ENCODE measurements at regions not wholly inside any gene's neighbourhood (a gene's known extent, or its start where the extent isn't known, plus 50 kb on each side); places are given as distances from the start of the nearest gene placed in this dataset.

- TF ChIP-seq CBX5 (IDR thresholded peaks at IDR 0.05; ENCODE audit: low read depth, low read length) (no peak), ASH2L (IDR thresholded peaks at IDR 0.05; ENCODE audit: low read length) (no peak)
Measured at GRCh38 chr5:52655163-52655562, 132.6 kb upstream of the ITGA1 start (continued).

Measured in H1 (cell line).